ENCODE measurements at regions not wholly inside any gene's neighbourhood (a gene's known extent, or its start where the extent isn't known, plus 50 kb on each side); places are given as distances from the start of the nearest gene placed in this dataset.

GRCh38 chr5:67506241-67506640 lies 309.6 kb upstream of the CD180 start:
- POLR2A ChIA-PET: no interaction called here
- Mint-ChIP-seq H3K4me1 (no peaks in the 10 kb centered on the region), H3K27me3 (peaks cover 3% of the 10 kb centered on the region), H3K36me3 (ENCODE audit: low read depth) (no peaks in the 10 kb centered on the region), H3K9me3 (no peaks in the 10 kb centered on the region), H3K4me3 (no peak overlapping the region), H3K27ac (no peak overlapping the region)
- CTCF ChIA-PET: no interaction called here
- ATAC-seq (ENCODE audit: low read depth) (no peak), DNase-seq (no peak)
- TF ChIP-seq, protein P1, sequence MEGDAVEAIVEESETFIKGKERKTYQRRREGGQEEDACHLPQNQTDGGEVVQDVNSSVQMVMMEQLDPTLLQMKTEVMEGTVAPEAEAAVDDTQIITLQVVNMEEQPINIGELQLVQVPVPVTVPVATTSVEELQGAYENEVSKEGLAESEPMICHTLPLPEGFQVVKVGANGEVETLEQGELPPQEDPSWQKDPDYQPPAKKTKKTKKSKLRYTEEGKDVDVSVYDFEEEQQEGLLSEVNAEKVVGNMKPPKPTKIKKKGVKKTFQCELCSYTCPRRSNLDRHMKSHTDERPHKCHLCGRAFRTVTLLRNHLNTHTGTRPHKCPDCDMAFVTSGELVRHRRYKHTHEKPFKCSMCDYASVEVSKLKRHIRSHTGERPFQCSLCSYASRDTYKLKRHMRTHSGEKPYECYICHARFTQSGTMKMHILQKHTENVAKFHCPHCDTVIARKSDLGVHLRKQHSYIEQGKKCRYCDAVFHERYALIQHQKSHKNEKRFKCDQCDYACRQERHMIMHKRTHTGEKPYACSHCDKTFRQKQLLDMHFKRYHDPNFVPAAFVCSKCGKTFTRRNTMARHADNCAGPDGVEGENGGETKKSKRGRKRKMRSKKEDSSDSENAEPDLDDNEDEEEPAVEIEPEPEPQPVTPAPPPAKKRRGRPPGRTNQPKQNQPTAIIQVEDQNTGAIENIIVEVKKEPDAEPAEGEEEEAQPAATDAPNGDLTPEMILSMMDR (IDR thresholded peaks at IDR 0.05): no peak
- intact Hi-C loops (cut with micrococcal nuclease): no loop called here

GRCh38 chr5:67502951-67503350 lies 306.4 kb upstream of the CD180 start:
- TF ChIP-seq, protein P1 (IDR thresholded peaks at IDR 0.05): no peak
- Mint-ChIP-seq H3K27me3 (peaks cover 5% of the 10 kb centered on the region), H3K9me3 (peaks cover 7% of the 10 kb centered on the region), H3K4me1 (no peaks in the 10 kb centered on the region), H3K27ac (no peak overlapping the region), H3K36me3 (ENCODE audit: low read depth) (no peaks in the 10 kb centered on the region), H3K4me3 (no peak overlapping the region)
- intact Hi-C loops (cut with micrococcal nuclease): no loop called here
- DNase-seq (no peak), ATAC-seq (ENCODE audit: low read depth) (no peak)
- CTCF ChIA-PET: no interaction called here
- POLR2A ChIA-PET: no interaction called here

DNA sequence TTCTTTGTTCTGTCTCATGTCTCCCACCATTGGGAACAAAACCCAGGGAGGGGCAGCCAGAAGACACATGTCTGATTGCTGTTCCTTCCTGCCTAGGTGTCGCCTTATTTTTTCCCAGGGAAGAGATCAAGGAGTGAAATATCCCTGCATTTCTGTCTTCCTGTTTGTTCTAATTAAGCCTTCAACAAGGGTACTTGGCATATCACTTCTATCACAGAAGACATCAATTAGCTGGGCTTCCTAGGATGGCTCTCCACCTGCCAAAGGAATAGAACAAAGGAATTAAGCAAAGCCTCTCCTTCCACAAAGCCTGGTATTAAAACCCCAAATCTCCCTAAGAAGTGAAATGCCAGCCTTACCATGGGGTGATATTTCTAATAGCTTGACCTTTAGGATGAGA lies 299.5 kb upstream of the CD180 start:
- Mint-ChIP-seq H3K27ac (no peak overlapping the region), H3K4me1 (no peaks in the 10 kb centered on the region), H3K36me3 (ENCODE audit: low read depth) (no peaks in the 10 kb centered on the region), H3K27me3 (peaks cover 2% of the 10 kb centered on the region), H3K9me3 (peaks cover 7% of the 10 kb centered on the region), H3K4me3 (no peak overlapping the region)
- no peak for DNase-seq
- TF ChIP-seq, protein P1 (IDR thresholded peaks at IDR 0.05): no peak
- ChIA-PET POLR2A (no interaction called here), CTCF (no interaction called here)
- intact Hi-C loops (cut with micrococcal nuclease): no loop called here
- ATAC-seq (ENCODE audit: low read depth): no peak

DNA sequence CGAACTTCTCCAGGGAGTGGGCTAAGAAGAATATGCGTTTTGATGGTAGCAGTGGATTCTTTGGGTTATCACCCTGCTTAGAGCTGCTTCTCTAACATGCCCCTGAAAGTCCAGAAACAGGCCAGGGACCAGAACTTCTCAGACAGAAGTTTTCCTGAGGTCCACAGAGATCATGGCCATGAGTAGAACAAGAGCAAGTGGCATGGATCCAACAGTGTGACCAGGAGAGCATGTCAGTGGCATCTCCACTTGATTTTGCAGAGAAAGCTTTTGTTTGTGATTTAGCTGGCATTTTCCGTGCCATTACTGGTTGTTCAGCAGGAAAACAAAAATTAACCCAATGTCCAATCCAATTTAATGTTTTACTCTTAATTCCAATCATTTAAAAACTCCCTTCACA lies 298.5 kb upstream of the CD180 start:
- H3K36me3 Mint-ChIP-seq (ENCODE audit: low read depth): no peaks in the 10 kb centered on the region
- TF ChIP-seq, protein P1 (IDR thresholded peaks at IDR 0.05): no peak
- CTCF ChIA-PET: no interaction called here
- H3K9me3 Mint-ChIP-seq: peaks cover 5% of the 10 kb centered on the region
- H3K27ac Mint-ChIP-seq: no peak overlapping the region
- peaks cover 2% of the 10 kb centered on the region for H3K27me3 Mint-ChIP-seq
- H3K4me3 Mint-ChIP-seq: no peak overlapping the region
- ATAC-seq (ENCODE audit: low read depth): no peak
- intact Hi-C loops (cut with micrococcal nuclease): no loop called here
- POLR2A ChIA-PET: no interaction called here
- H3K4me1 Mint-ChIP-seq: no peaks in the 10 kb centered on the region
- no peak for DNase-seq

DNA sequence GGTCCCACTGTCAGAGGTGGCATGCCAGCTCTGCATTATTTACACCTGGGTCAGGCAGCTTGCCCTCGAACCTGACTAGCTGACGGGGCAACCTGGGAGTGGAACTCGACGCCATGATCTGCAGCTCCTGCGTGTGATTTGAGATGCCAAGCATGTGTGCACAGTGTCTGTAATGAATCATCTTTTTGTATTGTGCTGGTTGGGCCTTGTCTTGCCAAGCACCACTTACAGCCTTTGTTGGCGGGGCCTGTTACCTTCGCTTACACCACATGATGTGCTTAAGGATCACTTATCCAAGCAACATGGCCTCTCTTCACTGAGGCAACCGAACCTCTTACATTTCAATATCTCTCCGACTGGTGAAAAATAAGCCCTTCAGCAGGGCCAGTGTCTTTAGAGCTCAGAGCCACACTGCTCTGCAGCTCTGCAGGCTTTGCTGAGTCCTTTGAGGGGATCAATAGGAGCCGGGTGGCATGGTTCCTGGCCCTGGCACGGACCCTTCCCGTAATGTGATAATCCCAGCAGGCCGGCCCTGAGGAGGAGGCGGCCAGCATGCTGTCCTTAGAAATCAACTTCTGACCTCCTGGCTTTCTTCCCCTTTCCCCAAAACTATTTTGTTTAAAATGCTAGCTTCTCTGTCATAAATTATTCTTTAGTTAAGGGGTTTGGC lies 297.7 kb upstream of the CD180 start:
- Mint-ChIP-seq H3K4me1 (no peaks in the 10 kb centered on the region), H3K36me3 (ENCODE audit: low read depth) (no peaks in the 10 kb centered on the region), H3K4me3 (no peak overlapping the region), H3K9me3 (peaks cover 6% of the 10 kb centered on the region), H3K27me3 (peaks cover 2% of the 10 kb centered on the region), H3K27ac (no peak overlapping the region)
- TF ChIP-seq, protein P1 (IDR thresholded peaks at IDR 0.05): no peak
- ChIA-PET POLR2A (interaction anchor here (0.5 kb wide), 1 partner anchor 8 kb away, joined by 4 read pairs; no protein-coding TSS in a partner anchor), CTCF (no interaction called here)
- DNase-seq: no peak
- intact Hi-C loops (cut with micrococcal nuclease): no loop called here
- no peak for ATAC-seq (ENCODE audit: low read depth)

Data from activated B cell treated with CpG ODN at 0.5 μM for 24 hours (primary cell).